ENCODE measurements at regions not wholly inside any gene's neighbourhood (a gene's known extent, or its start where the extent isn't known, plus 50 kb on each side); places are given as distances from the start of the nearest gene placed in this dataset.

DNA sequence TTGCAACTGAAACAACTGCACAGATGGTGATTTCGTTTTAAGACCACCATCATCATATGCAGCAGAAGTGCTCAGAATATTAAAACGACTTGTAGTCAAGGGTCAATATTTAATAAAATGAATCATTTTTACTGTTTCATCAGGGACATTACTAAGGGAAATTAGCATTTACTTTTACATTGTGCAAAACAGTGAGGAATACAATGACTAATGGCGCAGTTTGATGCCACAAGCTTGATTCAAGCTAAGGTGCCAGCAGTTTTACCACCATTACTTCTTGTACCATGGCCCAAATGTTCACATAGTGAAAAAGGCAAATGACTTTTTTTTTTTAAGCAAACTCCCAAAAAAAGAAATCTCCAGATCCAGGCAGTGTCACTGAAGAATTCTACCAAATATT, 277.4 kb upstream of the CHRNA7 start:
- no peak overlapping the region for H3K27ac ChIP-seq
- TF ChIP-seq, protein P1, sequence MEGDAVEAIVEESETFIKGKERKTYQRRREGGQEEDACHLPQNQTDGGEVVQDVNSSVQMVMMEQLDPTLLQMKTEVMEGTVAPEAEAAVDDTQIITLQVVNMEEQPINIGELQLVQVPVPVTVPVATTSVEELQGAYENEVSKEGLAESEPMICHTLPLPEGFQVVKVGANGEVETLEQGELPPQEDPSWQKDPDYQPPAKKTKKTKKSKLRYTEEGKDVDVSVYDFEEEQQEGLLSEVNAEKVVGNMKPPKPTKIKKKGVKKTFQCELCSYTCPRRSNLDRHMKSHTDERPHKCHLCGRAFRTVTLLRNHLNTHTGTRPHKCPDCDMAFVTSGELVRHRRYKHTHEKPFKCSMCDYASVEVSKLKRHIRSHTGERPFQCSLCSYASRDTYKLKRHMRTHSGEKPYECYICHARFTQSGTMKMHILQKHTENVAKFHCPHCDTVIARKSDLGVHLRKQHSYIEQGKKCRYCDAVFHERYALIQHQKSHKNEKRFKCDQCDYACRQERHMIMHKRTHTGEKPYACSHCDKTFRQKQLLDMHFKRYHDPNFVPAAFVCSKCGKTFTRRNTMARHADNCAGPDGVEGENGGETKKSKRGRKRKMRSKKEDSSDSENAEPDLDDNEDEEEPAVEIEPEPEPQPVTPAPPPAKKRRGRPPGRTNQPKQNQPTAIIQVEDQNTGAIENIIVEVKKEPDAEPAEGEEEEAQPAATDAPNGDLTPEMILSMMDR (conservative IDR thresholded peaks at IDR 0.05): no peak
- no peak for TF ChIP-seq ZFX (IDR thresholded peaks at IDR 0.05)

DNA sequence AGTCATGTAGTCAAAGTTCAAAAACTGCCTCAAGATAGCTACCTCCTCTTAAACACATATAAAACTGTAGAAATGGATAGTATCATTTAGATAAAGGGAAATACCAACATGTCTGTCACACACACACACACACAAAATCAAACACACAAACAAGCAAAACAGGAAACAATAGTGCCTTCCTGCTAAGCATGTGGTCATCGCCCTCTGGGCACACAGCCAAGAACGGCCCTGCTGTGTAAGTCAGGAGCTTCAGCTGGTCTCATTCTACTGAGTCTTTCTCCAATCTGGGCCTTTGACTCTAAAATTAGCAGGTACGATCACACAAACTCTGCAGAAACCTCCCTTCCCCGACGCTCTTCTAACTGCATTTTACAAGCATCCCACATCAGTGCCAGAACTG, 272.2 kb upstream of the CHRNA7 start:
- TF ChIP-seq, protein P1 (conservative IDR thresholded peaks at IDR 0.05): no peak
- no peak for TF ChIP-seq ZFX (IDR thresholded peaks at IDR 0.05)
- H3K27ac ChIP-seq: no peak overlapping the region

DNA sequence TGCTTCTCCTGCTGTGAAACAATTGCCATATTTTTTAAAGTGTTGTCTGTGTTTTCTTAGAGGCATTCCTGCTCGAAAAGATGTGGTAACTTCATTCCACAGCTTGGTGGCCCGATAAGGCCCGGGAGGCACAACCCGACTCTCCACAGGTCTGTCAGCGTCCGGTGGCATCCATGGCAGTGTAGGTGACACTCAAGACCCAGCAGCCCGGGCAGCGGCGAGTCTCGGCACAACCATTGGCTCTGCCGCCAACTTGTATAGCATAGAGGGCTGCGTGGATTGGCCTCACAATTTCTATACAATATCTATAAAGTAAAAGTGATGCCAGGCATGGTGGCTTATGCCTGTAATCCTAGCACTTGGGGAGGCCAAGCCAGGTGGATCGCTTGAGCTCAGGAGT, 262.3 kb upstream of the CHRNA7 start:
- H3K27ac ChIP-seq: no peak overlapping the region
- no peak for TF ChIP-seq ZFX (IDR thresholded peaks at IDR 0.05)
- TF ChIP-seq, protein P1 (conservative IDR thresholded peaks at IDR 0.05): no peak

DNA sequence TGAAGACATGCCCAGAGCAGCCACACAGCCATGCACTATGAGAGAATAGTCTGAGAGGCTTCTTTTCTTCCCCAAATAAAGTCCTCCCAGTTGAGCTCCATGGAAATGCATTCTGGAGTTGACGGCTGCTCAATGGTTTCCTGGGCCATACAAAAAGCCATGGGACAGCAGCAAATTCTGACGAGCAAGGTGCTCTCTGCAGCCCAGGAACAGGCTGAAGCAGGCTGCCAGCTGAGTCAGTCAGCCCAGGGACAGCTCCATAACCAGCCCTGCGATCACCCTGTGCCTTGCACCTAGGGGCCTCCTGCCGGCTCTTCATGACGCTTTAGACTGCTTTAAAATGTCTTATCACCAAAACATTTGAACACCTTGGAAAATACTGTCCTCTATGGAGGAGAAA, 256.3 kb upstream of the CHRNA7 start:
- TF ChIP-seq, protein P1 (conservative IDR thresholded peaks at IDR 0.05): no peak
- no peak for TF ChIP-seq ZFX (IDR thresholded peaks at IDR 0.05)
- H3K27ac ChIP-seq: no peak overlapping the region

DNA sequence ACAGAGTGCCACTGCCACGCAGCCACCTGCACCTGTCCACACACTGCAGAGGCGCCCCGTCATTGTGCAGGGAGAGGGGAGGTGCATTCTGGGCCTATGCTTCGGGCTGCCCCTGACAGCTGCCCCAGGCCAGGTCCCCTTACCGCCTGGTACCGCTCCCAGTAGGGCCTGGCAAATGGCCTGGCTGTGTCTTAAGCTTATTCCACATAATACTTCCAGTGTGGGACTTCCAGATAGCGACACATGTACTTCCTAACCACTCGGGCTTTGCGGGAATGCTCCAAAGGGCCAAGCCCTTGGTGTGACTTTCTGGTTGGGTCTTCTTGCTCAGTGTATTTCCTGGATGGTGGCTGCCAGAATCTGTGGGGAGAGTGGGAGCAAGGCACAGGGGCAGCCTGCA, 254.3 kb upstream of the CHRNA7 start:
- H3K27ac ChIP-seq: no peak overlapping the region
- no peak for TF ChIP-seq ZFX (IDR thresholded peaks at IDR 0.05)
- TF ChIP-seq, protein P1 (conservative IDR thresholded peaks at IDR 0.05): no peak

DNA sequence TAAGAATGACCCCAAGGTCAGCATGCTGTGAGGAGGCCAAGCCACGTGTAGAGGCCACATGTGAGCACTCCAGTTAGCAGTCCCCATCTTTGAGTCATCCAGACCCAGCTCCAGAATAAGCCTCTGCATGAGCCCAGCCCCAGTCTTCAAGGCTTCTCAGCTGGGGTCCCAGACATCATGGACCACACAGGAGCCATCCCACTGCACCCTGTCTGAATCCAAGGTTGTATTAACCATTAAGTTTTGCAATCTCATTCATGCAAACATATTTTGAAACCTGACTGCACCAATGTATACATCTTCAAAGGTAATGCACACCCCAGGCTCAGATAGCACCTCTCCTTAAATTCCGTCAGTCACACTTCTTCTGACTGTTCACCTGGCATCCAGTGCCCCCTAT, 249.1 kb upstream of the CHRNA7 start:
- H3K27ac ChIP-seq: no peak overlapping the region
- TF ChIP-seq ZFX (IDR thresholded peaks at IDR 0.05): no peak
- TF ChIP-seq, protein P1 (conservative IDR thresholded peaks at IDR 0.05): no peak

DNA sequence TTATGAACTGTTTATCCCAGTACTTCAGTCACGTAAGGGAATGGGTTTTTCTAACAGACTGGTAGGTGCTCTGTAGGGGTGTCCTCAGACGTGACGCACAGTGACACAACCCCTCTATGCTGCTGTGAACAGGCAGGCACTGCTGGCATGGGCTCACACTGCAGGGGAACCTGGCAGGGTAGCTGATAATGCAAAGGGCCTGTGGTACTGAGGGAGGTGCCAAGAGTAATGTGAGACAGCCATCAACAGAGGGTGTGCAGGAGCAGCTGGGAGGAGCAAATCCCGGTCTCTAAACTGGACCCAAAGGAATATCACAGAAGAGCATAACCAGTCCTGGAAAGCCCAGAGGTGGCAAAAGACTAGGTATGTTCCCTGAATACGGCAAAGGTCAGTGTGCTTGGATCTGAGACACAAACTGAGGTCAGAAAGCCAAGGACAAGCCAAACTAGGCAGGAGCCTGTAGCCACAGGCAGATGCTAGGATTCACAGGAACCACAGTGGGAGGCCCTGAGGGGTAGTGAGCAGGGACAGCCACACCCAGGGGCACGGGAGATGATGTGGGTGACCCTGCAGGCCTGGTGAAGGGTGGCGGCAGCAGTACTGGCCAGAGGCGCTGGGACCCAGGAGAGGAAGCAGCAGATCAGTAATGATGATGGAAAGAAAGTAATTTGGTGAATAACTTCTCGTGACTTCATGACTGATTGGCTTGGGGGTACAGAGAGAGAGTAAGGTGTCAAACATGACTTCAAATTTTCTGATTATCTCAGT, 248.1 kb upstream of the CHRNA7 start:
- no peak overlapping the region for H3K27ac ChIP-seq
- TF ChIP-seq, protein P1 (conservative IDR thresholded peaks at IDR 0.05): no peak
- TF ChIP-seq ZFX (IDR thresholded peaks at IDR 0.05): no peak

All from C4-2B (cell line).